ENCODE measurements at regions not wholly inside any gene's neighbourhood (a gene's known extent, or its start where the extent isn't known, plus 50 kb on each side); places are given as distances from the start of the nearest gene placed in this dataset.

DNA sequence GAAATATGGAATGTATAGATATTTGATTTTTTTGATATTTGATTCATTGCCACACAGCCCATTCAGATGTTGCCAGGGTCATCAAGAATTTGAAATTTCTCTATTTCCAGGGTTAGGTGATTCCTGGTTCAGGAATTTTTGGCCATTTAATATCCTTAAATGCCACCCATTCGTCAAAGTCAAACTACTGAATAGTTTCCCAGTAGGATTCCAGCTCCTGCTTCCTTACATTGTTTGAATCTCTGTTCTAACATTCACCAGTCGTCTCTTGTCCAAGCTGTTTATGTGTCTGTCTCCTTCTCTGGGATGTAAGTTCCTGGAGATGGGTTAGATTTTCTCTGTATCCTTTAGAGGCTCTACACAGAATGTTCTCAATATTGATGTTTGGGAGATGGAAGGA, 124.9 kb upstream of the TLE3 start:
- no peak for DNase-seq (ENCODE audit: low read depth)

DNA sequence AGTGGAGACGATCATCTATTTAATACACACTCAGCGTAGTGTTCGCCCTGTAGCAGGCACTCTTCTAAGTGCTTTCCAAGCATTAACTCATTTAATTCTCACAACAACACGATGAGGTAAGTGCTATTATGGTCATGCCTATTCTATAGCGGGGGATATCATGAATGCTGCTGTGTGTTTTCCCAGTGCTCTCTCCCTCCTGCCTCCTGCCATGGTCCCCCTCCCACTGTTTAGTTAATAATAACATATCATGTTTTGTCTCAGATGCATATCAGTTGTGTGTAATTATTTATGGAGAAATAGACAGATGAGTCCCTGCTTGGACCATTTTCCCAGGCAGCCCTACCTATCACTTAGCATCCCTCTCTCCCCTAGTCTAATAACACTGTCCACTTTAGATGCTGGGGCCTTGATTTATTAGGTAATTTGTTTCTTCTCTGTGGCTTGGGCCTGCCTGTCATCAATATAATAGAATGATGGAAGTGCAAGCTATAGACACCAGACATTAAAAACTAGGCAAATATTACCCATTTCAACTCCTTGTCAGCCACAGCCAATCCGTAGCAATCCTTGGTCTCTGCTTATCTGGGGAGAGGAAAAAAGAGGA, 122.9 kb upstream of the TLE3 start:
- no peak for DNase-seq (ENCODE audit: low read depth)

DNA sequence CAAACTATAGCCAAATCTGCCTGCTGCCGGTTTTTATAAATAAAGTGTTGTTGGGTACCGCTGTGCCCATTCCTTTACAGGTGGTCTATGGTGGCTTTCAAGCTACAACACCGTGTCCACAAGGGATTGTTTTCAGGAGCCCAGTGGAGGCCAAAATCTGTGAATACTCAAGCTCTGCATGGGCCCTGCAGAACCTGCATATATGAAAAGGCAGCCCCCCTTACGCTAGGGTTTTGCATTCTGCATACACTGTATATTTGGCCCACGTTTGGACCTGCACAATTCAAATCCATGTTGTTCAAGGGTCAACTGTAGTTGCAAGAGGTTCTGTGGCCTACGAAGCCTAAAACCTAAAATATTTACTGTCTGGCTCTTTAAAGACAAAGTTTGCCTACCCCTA, 122.2 kb upstream of the TLE3 start:
- no peak for DNase-seq (ENCODE audit: low read depth)

DNA sequence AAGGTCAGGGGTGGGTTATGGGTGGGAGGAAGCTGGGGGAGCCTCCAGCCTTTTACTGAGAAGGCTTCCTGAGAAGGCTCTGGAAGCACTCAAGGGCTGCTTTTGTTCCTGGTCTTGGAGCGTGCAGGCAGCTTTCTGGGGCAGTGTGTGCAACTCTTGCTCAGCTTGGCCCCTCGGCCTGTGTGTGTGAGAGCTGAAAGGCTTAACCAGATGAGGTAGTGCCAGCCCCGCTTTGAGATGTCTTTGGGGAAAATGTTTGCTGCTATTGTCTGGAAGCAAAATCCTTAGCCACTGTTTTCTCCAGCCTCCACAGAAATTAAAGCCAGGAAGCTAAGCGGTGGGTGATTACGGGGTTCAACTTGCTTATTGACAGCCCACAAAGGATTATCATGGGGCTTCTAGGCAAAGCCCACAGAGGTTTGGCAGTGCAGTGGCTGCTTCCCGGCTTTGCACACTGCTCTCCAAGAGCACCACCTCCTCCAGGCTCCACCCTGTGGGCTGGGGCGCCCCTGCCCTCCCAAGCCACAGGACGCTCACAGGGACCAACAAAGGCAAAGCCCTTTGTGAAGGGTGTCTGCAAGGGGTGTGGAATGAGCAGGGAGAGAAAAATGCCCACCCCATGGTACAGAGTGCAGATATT, 121.7 kb upstream of the TLE3 start:
- DNase-seq (ENCODE audit: low read depth): no peak

DNA sequence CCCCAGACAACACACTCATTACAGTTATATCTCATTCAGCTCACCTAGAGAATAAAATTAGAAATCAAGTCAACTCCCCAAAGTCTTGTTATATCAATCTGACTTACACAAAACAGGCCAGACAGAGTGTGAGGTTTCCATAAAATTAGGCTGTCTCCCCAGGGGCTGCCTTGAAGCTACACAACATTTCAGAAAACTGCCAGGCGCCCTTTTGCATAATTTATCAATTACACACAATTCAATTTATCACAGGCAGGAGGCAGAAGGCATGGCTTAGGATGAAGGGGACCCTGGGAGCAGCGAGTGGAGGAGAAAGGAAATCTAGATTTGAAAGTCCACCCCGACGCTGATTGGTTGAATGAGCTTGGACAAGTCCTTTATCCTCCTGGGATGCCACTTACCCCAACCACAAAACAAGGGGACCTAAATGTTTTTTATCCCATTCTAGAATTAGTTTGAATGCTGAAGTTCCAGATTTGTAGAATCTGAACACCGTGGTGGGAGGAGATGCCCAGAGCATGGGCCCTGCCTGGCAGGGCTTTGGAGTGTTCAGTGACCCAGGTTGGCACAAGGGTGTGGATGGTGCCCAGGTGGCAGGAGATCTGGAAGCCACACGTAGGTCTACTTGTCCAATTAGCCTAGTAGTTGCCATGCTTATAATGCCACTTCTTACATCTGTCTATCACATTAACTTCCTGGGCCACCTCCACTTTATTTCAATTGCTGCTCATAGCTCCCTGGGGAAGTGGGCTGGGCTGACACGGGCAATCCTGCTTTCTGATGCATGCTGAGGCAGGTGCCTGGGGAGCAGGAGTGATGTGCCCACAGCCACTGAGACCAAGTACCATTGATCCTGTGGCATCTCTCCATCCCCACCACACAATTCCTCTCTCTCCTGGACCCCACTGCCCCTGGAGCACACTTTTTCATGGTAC, 119.8 kb upstream of the TLE3 start:
- no peak for DNase-seq (ENCODE audit: low read depth)

DNA sequence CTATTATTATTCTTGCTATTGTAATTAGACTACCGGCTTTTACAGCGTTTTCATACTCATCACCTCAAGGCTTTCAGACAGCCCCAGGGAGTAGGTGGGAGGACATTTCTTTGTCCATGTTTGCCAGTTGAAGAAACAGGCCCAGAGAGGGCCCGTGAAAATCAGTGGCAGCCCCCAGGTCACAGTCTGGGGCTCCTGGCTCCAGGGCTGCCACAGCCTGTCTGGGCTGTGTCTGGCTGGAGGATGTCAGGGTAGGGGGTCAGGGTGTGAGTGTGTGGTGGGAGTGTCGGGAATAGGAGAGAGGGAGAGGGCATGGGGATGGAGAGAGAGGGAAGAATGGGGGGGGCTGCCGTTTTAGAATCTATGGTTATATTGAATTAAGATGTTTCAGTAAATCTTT, 118.2 kb upstream of the TLE3 start:
- no peak for DNase-seq (ENCODE audit: low read depth)

DNA sequence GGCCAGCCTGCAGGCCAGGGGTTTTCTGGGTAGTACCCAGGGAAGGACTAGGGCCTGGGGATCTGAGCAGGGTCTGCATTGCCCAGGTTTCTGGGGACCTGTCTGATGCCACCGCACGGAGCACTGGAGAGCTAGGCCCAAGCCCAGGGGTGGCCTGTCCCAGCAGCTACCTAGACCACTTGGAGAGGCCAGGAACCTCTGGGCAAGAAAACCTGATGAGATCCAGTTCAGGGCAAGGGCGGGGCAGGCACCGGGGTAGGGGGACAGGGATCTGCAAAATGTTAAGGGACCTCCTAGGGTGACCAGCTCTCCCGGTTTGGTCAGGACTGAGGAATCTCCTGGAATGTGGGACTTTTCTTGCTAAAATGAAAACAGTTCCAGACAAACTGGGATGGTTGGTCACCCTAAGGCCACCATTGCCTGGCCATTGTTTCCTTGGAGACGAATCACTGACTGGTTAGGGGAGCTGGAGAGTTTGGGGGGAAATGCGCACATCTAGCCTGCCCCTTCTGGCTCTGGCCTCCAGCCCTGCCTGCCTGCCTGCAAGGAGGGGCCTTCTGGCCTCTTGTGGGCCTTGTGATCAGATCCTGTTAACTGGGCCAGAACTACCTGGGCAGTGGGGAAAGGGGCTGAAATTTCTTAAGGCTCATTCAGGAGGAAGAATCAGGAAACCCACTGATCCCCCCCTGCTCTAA, 117.4 kb upstream of the TLE3 start:
- no peak for DNase-seq (ENCODE audit: low read depth)

DNA sequence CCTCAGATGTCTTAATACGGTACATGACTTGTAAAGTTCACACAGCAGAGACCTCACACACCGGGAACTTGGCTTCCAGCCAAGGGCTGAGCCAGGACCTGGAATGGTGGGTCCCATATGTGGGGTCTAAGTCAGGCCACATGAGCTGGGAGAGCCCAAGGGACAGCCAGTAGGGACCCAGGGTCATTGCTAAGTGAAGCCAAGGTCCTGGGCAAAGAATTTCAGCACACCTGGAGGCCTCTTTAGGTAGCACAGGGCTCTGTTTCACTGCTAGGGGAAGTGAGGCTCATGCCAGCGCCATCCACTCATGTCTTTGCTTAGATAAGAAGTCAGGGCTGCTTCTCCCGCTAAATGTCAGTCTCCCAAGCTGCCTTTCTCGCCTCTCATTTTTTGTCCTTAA, 116.6 kb upstream of the TLE3 start:
- no peak for DNase-seq (ENCODE audit: low read depth)

DNA sequence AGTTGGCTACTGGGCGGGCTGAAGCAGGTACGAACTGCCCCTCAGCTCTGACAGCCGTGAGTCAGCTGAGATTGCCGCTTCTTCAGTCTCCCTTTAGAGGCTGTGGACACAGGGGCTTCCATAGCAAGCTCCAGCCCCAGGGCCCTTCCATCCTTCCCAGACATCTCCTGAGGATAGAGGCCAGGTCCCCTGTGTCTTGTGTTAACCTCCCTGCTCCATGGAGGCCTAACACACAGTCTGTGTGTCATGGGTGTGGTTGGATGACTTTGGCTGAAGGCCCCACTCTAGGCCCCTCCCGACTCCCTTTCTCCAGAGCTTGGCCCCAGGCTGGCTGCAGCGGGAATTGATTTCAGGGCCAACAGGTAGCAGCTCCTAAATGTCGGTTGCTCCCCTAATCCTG, 116.1 kb upstream of the TLE3 start:
- DNase-seq (ENCODE audit: low read depth): no peak

DNA sequence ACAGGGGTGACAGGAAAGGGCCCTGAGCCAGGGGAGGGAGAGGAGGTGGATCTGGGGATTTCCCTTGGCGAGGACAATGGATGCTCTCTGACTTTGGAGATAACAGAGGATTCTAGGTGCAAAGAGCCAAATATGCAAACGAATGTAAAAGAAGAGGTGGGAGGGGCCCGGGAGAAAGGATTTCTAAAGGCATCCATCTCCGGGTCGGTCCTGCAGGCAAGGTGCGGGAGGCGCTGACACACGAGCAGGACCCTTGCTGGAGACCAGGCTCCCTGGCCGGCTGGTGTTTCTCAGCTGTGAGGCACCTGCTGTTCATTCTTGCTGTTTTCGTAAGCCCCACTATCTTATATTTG, 115.2 kb upstream of the TLE3 start:
- no peak for DNase-seq (ENCODE audit: low read depth)

DNA sequence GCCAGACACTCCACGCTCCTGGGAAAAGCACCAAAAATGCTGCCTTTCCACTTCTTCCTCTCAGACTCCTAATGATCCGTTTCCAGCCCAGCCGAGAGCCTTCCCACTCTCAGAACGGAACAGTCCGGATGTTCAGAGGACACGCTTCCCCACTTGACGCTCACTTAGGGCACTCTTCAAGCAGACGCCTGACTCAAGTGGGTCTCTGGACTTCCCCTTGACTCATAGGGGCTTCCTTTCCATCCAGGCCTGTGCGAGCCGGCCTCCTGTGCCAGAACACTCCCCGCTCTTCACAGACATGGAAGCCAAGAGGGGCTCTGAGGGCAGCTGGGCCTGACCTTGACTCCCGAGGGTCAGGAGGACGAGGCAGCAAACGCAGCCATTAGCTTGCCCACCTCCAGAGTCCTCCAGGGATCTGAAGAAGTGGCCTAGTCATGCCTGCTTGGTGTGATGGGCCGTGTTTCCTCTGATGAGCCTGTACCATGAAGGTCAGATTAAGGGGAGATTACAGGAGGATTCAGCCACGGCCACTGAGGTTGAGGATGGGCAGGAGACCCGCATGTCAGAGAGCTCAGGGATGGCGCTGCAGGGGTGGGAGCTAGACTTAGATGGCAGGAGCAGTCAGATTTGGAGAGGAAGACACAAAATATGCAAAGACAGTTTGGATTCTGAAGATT, 114.7 kb upstream of the TLE3 start:
- DNase-seq (ENCODE audit: low read depth): no peak

DNA sequence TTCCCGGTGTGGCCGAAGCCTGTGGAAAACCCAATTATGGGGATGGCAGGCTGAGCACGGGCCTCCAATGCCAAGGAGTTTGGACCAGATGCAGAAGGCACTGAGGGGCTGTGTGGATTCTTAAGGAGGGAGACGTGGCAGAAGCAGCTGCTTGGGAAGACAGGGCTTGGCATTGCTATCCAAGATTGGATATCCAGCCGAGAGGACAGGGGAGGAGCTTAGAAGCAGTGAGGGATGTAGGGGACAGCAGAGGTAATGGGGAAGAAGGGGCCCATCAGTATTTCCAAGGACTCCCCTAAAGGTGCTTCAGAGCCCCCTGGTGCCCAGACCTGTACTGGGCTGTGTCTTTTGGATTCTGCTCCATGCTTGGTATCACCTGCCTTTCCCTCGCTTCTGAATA, 112.8 kb upstream of the TLE3 start:
- no peak for DNase-seq (ENCODE audit: low read depth)

DNA sequence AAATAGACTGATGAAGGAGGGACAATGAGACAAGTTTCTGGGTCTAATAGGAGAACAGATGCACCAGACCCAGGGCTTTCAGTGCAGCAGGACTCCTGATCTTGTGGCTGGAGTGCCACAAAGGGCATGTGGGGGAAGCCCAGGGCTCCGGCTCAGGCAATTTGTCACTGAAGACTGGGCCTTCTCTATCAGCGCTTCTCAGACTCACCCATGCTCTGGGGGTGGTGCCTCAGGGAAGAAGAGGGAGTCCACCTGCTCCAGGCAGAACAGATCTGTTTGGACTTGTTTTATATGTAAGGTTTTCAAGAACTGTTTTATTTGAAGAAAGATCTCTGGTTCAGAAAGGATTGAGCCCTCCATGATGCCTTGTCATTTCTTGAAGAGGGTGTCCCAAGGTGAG, 112.4 kb upstream of the TLE3 start:
- no peak for DNase-seq (ENCODE audit: low read depth)

DNA sequence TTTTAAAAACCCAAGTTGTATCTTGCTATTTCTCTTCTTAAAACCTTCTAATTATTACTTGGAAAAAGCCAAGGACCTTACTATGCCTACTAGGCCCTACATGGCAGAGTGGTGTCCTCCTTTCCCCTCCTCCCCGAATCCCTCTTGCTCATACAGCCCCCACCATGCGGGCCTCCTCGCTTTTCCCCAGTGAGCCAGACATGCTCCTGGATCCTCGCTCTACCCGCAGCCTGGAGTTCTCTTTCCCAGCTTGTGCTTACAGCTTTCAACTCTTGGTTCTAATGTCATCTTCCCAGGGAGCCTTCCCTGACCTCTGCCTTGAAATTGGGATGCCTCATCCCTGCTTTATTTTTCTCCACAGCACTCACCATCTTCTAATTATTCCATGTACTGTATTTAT, 111.8 kb upstream of the TLE3 start:
- no peak for DNase-seq (ENCODE audit: low read depth)

DNA sequence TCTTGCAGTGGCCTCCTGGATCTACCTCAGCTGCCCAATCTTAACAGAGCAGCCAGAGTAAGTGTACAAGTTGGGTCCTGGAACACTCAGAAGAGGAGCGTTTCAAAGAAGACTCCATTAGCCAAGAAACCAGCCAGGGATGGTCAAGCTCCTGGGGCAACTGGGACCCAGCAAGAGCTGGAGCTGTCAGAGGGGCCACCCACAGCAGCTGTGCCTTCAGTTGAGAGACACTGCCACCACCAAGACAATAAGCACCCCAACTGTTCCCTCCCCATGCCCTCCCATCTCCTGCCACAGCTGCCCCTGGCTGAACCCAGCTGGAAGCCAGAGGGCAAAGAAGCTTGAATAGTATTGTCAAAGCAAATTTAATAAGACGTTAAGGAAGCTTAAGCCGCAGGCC, 110.6 kb upstream of the TLE3 start:
- DNase-seq (ENCODE audit: low read depth): no peak

DNA sequence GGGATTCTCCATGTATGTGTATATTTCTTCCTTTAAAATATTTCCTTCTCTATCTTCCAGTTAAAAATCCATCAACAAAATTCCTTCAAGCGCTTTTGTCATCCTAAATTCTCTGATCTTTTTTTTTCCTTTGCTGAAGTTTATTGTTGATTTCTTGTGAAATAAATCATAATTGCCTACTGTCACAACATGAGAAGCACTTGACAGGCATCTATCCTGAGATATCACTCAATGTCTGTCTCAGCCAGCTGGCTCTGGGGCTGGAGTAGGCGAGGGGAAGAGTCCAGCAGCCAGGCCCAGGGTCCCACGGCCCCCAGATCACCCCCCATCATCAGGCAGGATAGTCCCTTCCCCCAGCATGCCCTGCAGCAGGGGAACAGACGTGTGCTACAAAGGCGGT, 109.0 kb upstream of the TLE3 start:
- no peak for DNase-seq (ENCODE audit: low read depth)

DNA sequence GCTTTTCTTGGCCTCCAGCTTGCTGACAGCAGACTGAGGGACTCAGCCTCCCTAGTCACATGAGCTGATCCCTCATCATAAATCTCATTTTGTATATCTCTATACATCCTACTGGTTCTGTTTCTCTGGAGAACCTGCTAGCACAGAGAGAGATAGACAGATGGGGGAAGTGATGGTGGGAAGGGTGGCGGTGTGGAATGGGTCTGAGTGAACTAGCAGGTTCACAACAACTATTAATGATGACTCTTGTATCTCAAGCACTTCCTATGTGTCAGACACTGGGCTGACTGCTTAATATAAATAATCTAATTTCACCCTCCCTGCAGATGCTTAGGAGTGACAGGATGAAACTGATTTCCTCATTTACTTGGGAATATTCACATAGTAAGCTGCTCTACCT, 106.9 kb upstream of the TLE3 start:
- DNase-seq (ENCODE audit: low read depth): no peak

DNA sequence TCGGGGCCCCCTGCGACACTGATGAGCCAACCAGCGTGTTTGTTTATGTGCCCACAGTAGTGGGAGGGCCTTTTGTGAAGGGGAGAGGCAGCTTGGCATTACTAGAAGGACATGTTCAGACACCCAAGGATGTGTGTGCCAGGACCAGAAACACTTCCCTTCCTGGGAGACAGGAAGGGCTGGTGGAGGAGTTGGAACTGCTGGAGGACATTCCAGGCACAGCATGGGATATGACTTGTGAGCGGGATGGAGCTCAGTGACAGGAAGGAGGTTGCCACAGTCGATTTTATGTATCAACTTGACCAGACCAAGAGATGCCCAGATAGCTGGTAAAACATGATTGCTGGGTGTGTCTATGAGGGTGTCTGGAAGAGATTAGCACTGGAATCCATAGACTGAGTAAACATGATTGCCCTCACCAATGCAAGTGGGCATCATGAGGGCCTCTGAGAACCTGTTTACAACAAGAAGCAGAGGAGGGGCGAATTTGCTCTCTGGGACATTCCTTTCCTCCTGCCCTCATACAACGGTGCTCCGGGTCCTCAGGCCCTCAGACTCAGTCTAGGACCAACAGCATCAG, 106.4 kb upstream of the TLE3 start:
- DNase-seq (ENCODE audit: low read depth): no peak

DNA sequence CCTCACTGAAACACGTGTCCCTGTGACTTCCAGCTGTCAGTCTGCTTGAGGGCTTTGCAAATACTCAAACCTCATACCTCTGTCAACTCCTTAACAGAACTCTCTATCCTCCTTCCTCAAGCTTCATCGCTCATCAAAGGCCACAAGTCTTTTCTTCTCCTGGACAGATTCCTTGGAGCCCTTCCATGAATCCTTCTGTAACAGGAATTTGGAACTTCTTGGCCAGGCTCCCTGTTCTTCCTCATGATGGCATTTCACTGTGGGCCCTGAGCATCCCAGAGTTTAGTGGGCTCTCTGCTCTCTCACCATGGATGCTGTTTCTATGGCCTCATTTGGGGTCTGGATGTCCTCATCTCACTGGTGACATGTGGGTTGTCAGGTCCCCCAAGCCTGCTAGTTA, 105.0 kb upstream of the TLE3 start:
- no peak for DNase-seq (ENCODE audit: low read depth)

DNA sequence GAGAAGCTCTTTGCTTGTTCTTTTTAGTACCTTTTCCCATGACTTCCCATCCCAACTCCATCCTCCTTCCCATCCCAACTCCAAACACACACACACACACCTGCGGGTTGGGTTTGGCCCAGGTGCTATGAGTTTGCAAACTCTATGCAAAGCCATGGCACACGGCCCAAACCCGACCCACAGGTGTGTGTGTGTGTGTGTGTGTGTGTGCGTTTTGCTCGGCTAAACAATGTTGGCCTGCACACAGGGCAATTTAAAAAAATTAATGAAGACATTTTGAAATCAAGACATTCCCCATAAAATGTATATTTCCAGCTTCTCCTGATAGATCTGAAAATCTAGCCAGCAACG, 103.7 kb upstream of the TLE3 start:
- no peak for DNase-seq (ENCODE audit: low read depth)

DNA sequence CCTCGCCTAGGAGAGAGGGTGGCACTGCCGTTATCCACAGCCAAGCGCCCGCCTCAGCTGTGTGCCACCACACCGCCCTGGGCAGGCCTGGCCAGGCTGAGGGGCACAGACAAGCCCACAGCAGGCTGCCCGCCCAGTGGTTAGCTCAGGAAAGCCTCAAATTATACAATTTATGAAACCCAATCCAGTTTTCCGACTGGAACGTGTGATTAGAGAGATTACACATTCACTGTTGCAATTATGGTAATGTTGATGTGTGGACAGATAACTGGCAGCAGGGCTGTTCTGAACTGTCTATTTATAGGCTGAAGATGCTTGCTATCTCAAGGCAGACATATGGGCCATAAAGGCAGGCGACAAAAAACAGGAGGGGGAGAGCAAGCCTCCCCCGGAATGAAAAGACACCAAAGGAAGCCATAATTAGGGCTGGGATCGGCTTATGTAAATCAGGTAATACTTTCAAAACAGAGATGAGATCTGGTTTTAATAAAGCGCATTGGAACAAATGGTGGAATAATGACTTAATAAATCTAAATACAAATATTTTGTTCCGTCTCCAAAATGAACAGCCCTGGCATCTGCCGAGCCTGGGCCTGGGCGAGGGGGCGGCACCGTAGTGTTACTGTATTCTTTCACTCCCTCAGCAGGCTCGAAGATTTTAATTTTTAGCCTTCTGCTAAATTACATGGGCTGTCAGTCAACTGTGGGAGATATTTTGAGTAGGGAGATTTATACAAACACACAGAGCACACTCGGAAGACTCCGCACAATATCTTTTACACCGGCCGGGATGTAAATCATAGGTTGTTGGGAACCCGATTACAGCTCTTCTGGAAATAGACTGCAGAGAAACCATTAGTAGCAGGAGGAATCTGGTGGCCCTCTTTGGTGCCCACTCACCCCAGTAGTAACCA, 103.1 kb upstream of the TLE3 start:
- DNase-seq (ENCODE audit: low read depth): no peak
